SK-N-SH (cell line): ENCODE measurements at regions not wholly inside any gene's neighbourhood (a gene's known extent, or its start where the extent isn't known, plus 50 kb on each side); places are given as distances from the start of the nearest gene placed in this dataset.

Experiments
- CTCF ChIA-PET: fragments of 300-600, 350-600 bp; formaldehyde crosslinking; extraction: SDS; loops from one replicate; lab custom pipeline; 2021; lab: Yijun Ruan, JAX
- POLR2A ChIA-PET: fragments of 350-600 bp; sonication (Branson Sonifier 250); formaldehyde crosslinking; extraction: SDS; loops from one replicate; lab custom pipeline; 2020; ENCODE audit warnings: antibody characterized with exemption, inconsistent platforms; lab: Yijun Ruan, JAX
- DNase-seq: peaks from one replicate; pipeline ENCODE4 v3.0.0; 2012
- H2AFZ ChIP-seq: fragments of 200-600 bp; sonication (generic); 2 replicates; pipeline ENCODE4 v1.8.1; 2016; ENCODE audit warnings: antibody characterized with exemption, mild to moderate bottlenecking, low read depth
- H3F3A ChIP-seq: fragments of 200-600 bp; sonication (generic); replicated peaks from 2 replicates; pipeline ENCODE3; 2016; ENCODE audit warnings: antibody characterized with exemption, mild to moderate bottlenecking; ENCODE audit not compliant: insufficient read depth
- H3K27ac ChIP-seq, 2 experiments: fragments of 200-500 bp in 1 of 2; fragments of 200-600 bp in 1 of 2; sonication (Bioruptor generic) in 1 of 2; sonication (generic), shearing (Covaris generic) in 1 of 2; 2 replicates each; pipeline versions ENCODE4 v1.5.1 to v1.6.1; 2014 to 2016; ENCODE audit warnings: low read depth in 2 of 2, inconsistent platforms in 1 of 2, low read length in 1 of 2, mild to moderate bottlenecking in 1 of 2, mixed read lengths in 1 of 2
- H3K27me3 ChIP-seq: fragments of 200-600 bp; sonication (generic), shearing (Covaris generic); 2 replicates; pipeline ENCODE4 v1.6.1; 2016; ENCODE audit warnings: mixed run types; ENCODE audit not compliant: insufficient read depth
- H3K36me3 ChIP-seq, 2 experiments: fragments of 200-500 bp in 1 of 2; fragments of 200-600 bp in 1 of 2; sonication (Bioruptor generic) in 1 of 2; sonication (generic) in 1 of 2; replicated peaks in 1 of 2; 2 replicates each; pipeline versions ENCODE3 to v1.5.1; 2014 to 2016; ENCODE audit warnings: low read length in 1 of 2, mild to moderate bottlenecking in 1 of 2; ENCODE audit not compliant: insufficient read depth in 2 of 2, control insufficient read depth in 1 of 2
- H3K4me1 ChIP-seq, 2 experiments: fragments of 200-500 bp in 1 of 2; fragments of 200-600 bp in 1 of 2; sonication (Bioruptor generic) in 1 of 2; sonication (generic), shearing (Covaris generic) in 1 of 2; 2 replicates each; pipeline versions ENCODE4 v1.5.1 to v1.6.1; 2014 to 2016; ENCODE audit warnings: low read depth in 1 of 2, low read length in 1 of 2, mixed run types in 1 of 2; ENCODE audit not compliant: insufficient read depth in 2 of 2, control insufficient read depth in 1 of 2
- H3K4me2 ChIP-seq: fragments of 200-600 bp; sonication (generic), shearing (Covaris generic); 2 replicates; pipeline ENCODE4 v1.6.1; 2017; ENCODE audit warnings: mixed run types
- H3K4me3 ChIP-seq, 2 experiments: fragments of 200-500 bp in 1 of 2; fragments of 200-600 bp in 1 of 2; sonication (Bioruptor generic) in 1 of 2; sonication (generic), shearing (Covaris generic) in 1 of 2; 2 replicates each; pipeline versions ENCODE4 v1.5.1 to v1.8.1; 2014 to 2016; ENCODE audit warnings: low read depth in 2 of 2, inconsistent platforms in 1 of 2, low read length in 1 of 2, mild to moderate bottlenecking in 1 of 2, mixed read lengths in 1 of 2, moderate library complexity in 1 of 2
- H3K79me2 ChIP-seq: fragments of 200-600 bp; sonication (generic); 2 replicates; pipeline ENCODE4 v1.8.1; 2017; ENCODE audit warnings: mild to moderate bottlenecking; ENCODE audit not compliant: insufficient read depth
- H3K9ac ChIP-seq: fragments of 200-600 bp; sonication (generic); 2 replicates; pipeline ENCODE4 v1.6.1; 2017; ENCODE audit warnings: mixed run types
- H3K9me2 ChIP-seq: fragments of 200-600 bp; sonication (generic); 2 replicates; pipeline ENCODE4 v1.6.1; 2017; ENCODE audit warnings: mixed run types
- H3K9me3 ChIP-seq: fragments of 200-600 bp; sonication (generic); 2 replicates; pipeline ENCODE4 v1.6.1; 2017; ENCODE audit warnings: mixed run types, mild to moderate bottlenecking, moderate library complexity
- H4K20me1 ChIP-seq: fragments of 200-600 bp; sonication (generic); 2 replicates; pipeline ENCODE4 v1.6.1; 2017; ENCODE audit warnings: mild to moderate bottlenecking, mixed run types; ENCODE audit not compliant: insufficient read depth
- ELF1 ChIP-seq: IDR thresholded peaks from 2 replicates; pipeline ENCODE4 v1.4.0; 2012
- EZH2phosphoT487 ChIP-seq: fragments of 200-600 bp; sonication (generic); IDR thresholded peaks from 2 replicates; pipeline ENCODE4 v1.6.1; 2017; ENCODE audit warnings: low read depth, mixed run types, mild to moderate bottlenecking, antibody characterized with exemption, moderate library complexity, borderline replicate concordance
- FOSL2 ChIP-seq: IDR thresholded peaks from 2 replicates; pipeline ENCODE4 v1.4.0; 2012; ENCODE audit warnings: low read depth, mild to moderate bottlenecking, moderate library complexity, borderline replicate concordance
- FOXJ3 ChIP-seq: sonication (generic); formaldehyde crosslinking; IDR thresholded peaks from 2 replicates; pipeline ENCODE4 v1.5.1; 2020; ENCODE audit warnings: mild to moderate bottlenecking, missing genetic modification reagents
- FOXM1 ChIP-seq: IDR thresholded peaks from 2 replicates; pipeline ENCODE4 v1.4.0; 2012; ENCODE audit warnings: low read depth, mild to moderate bottlenecking
- GATA2 ChIP-seq: sonication (generic); formaldehyde crosslinking; IDR thresholded peaks from 2 replicates; pipeline ENCODE4 v1.5.0; 2020; ENCODE audit warnings: mild to moderate bottlenecking, missing genetic modification reagents
- IRF3 ChIP-seq: fragments of 150-350 bp; IDR thresholded peaks from 2 replicates; pipeline ENCODE4 v1.6.1; 2016; ENCODE audit warnings: mild to moderate bottlenecking, low read depth, low read length
- MXI1 ChIP-seq: IDR thresholded peaks from 2 replicates; pipeline ENCODE4 v1.6.1; 2012; ENCODE audit warnings: mild to moderate bottlenecking, low read depth, low read length, improper control_type of control experiment
- NRF1 ChIP-seq: IDR thresholded peaks from 2 replicates; pipeline ENCODE4 v1.6.1; 2012; ENCODE audit warnings: low read depth, mild to moderate bottlenecking, low read length
- PBX3 ChIP-seq: IDR thresholded peaks from 2 replicates; pipeline ENCODE4; 2012
- POLR2AphosphoS5 ChIP-seq: IDR thresholded peaks from 2 replicates; pipeline ENCODE4 v1.6.1; 2012; ENCODE audit warnings: low read depth, low read length
- RAD21 ChIP-seq: IDR thresholded peaks from 2 replicates; pipeline ENCODE4 v1.6.1; 2012; ENCODE audit warnings: mild to moderate bottlenecking, low read length
- RFX5 ChIP-seq: IDR thresholded peaks from 2 replicates; pipeline ENCODE4 v1.6.1; 2012; ENCODE audit warnings: mild to moderate bottlenecking, improper control_type of control experiment, low read length
- RXRA ChIP-seq: IDR thresholded peaks from 2 replicates; pipeline ENCODE4 v1.4.0; 2012; ENCODE audit warnings: low read depth, mild to moderate bottlenecking, borderline replicate concordance
- SIN3A ChIP-seq: IDR thresholded peaks from 2 replicates; pipeline ENCODE4 v1.6.1; 2012; ENCODE audit warnings: low read depth, mild to moderate bottlenecking, low read length, moderate library complexity, borderline replicate concordance
- SMC3 ChIP-seq: IDR thresholded peaks from 2 replicates; pipeline ENCODE4 v1.6.1; 2012; ENCODE audit warnings: low read depth, low read length, improper control_type of control experiment
- TAF1 ChIP-seq: IDR thresholded peaks from 2 replicates; pipeline ENCODE4 v1.6.1; 2012; ENCODE audit warnings: low read depth, mild to moderate bottlenecking, low read length, moderate library complexity, borderline replicate concordance
- TEAD4 ChIP-seq: IDR thresholded peaks from 2 replicates; pipeline ENCODE4 v1.4.0; 2012; ENCODE audit warnings: mild to moderate bottlenecking, borderline replicate concordance; ENCODE audit not compliant: insufficient read depth
- YY1 ChIP-seq: IDR thresholded peaks from 2 replicates; pipeline ENCODE4 v1.4.0; 2012; ENCODE audit warnings: low read depth, mild to moderate bottlenecking
- ZBTB33 ChIP-seq: IDR thresholded peaks from 2 replicates; pipeline ENCODE4 v1.4.0; 2012; ENCODE audit warnings: low read depth, borderline replicate concordance
- WGBS: methylation state at CpG from one replicate; pipeline ENCODE4 v1.1.6; 2017; ENCODE audit warnings: low lambda C conversion rate; 5-methylcytosine and 5-hydroxymethylcytosine counted together

- H2AFZ ChIP-seq: no peak overlapping the region
- H3K27me3 ChIP-seq: no peaks in the 10 kb centered on the region
- no peaks in the 10 kb centered on the region for H3K36me3 ChIP-seq
- peaks cover 5% of the 10 kb centered on the region for H3F3A ChIP-seq
- H3K79me2 ChIP-seq: no peaks in the 10 kb centered on the region
- CTCF ChIA-PET: no interaction called here
- no peak overlapping the region for H3K27ac ChIP-seq
- no peaks in the 10 kb centered on the region for H3K4me1 ChIP-seq
- no peaks in the 10 kb centered on the region for H3K9me3 ChIP-seq
- 80% methylated on average over 1 of the region's 1 CpG for WGBS
- H4K20me1 ChIP-seq: no peaks in the 10 kb centered on the region
- TF ChIP-seq SIN3A (no peak), RAD21 (no peak), POLR2AphosphoS5 (no peak), RXRA (no peak), NRF1 (no peak), SMC3 (no peak), EZH2phosphoT487 (no peak), TAF1 (no peak), MXI1 (no peak), TEAD4 (no peak), PBX3 (no peak), FOXJ3 (CRISPR knock-in tag) (no peak), IRF3 (no peak), ZBTB33 (no peak), FOSL2 (no peak), ELF1 (no peak), YY1 (no peak), FOXM1 (no peak), GATA2 (CRISPR knock-in tag) (no peak), RFX5 (no peak)
- H3K4me2 ChIP-seq: no peak overlapping the region
- POLR2A ChIA-PET: no interaction called here
- no peak for DNase-seq
- H3K9me2 ChIP-seq: no peaks in the 10 kb centered on the region
- no peak overlapping the region for H3K4me3 ChIP-seq
- H3K9ac ChIP-seq: no peak overlapping the region
Measured at GRCh38 chrX:118167361-118167760, 50.8 kb upstream of the KLHL13 start.
